CD14-positive monocyte (primary cell): ENCODE measurements at regions not wholly inside any gene's neighbourhood (a gene's known extent, or its start where the extent isn't known, plus 50 kb on each side); places are given as distances from the start of the nearest gene placed in this dataset.

ENCODE experiments used
- DNase-seq, 3 donors: peaks; one replicate each; pipeline ENCODE4 v3.0.0-alpha.2; 2011 to 2022
- H2AFZ ChIP-seq: 2 replicates; pipeline ENCODE4 v1.6.0; 2012; ENCODE audit warnings: mild to moderate bottlenecking, low read depth, low read length, inconsistent platforms; ENCODE audit not compliant: insufficient read depth, poor library complexity, severe bottlenecking
- H3K27ac ChIP-seq, 2 donors: 1 replicate in 1 of 2; 2 replicates in 1 of 2; pipeline ENCODE4 v1.5.1; 2012 to 2013; ENCODE audit warnings: low read length in 2 of 2, control low read depth in 1 of 2, inconsistent platforms in 1 of 2, low read depth in 1 of 2, mild to moderate bottlenecking in 1 of 2
- H3K27me3 ChIP-seq, 2 donors: one replicate each; pipeline versions ENCODE4 v1.6.0 to v1.6.1; 2011 to 2013; ENCODE audit warnings: low read length in 2 of 2; ENCODE audit not compliant: control insufficient read depth in 2 of 2, insufficient read depth in 2 of 2
- H3K36me3 ChIP-seq, 2 donors: replicated peaks in 1 of 2; 1 replicate in 1 of 2; 2 replicates in 1 of 2; pipeline versions ENCODE4 v1.5.1 to v1.6.1; 2012 to 2013; ENCODE audit warnings: low read length in 2 of 2, control low read depth in 1 of 2, inconsistent platforms in 1 of 2, mild to moderate bottlenecking in 1 of 2; ENCODE audit not compliant: insufficient read depth in 2 of 2, control insufficient read depth in 1 of 2
- H3K4me1 ChIP-seq, 2 donors: 1 replicate in 1 of 2; 2 replicates in 1 of 2; pipeline versions ENCODE4 v1.5.1 to v1.6.1; 2012 to 2013; ENCODE audit warnings: low read length in 2 of 2, control low read depth in 1 of 2, inconsistent platforms in 1 of 2, mild to moderate bottlenecking in 1 of 2, moderate library complexity in 1 of 2; ENCODE audit not compliant: insufficient read depth in 2 of 2, control insufficient read depth in 1 of 2
- H3K4me2 ChIP-seq: replicated peaks from 2 replicates; pipeline ENCODE3; 2012; ENCODE audit warnings: low read length, moderate library complexity, mild to moderate bottlenecking; ENCODE audit not compliant: poor library complexity, severe bottlenecking; ENCODE audit errors: extremely low read depth
- H3K4me3 ChIP-seq, 3 experiments: fragments of 200-600 bp in 1 of 3; sonication (generic) in 1 of 3; replicated peaks in 1 of 3; 1 replicate in 2 of 3; 2 replicates in 1 of 3; pipeline ENCODE4 v1.5.1; 2011 to 2013; ENCODE audit warnings: low read length in 3 of 3, mild to moderate bottlenecking in 3 of 3, control low read depth in 2 of 3, low read depth in 2 of 3, inconsistent platforms in 1 of 3, moderate library complexity in 1 of 3
- H3K79me2 ChIP-seq: 2 replicates; pipeline ENCODE4 v1.6.0; 2012; ENCODE audit warnings: mild to moderate bottlenecking, control low read depth, inconsistent platforms, low read length, moderate library complexity; ENCODE audit not compliant: insufficient read depth
- H3K9ac ChIP-seq: 2 replicates; pipeline ENCODE4 v1.6.0; 2017; ENCODE audit warnings: low read length, mild to moderate bottlenecking; ENCODE audit not compliant: insufficient read depth, poor library complexity, severe bottlenecking
- H3K9me3 ChIP-seq, 2 donors: replicated peaks in 1 of 2; 1 replicate in 1 of 2; 2 replicates in 1 of 2; pipeline versions ENCODE4 v1.5.1 to v1.6.1; 2012 to 2013; ENCODE audit warnings: low read length in 2 of 2, control low read depth in 1 of 2; ENCODE audit not compliant: control insufficient read depth in 1 of 2, insufficient read depth in 1 of 2
- H4K20me1 ChIP-seq: 2 replicates; pipeline ENCODE4 v1.6.0; 2012; ENCODE audit warnings: mild to moderate bottlenecking, low read length, control low read depth, moderate library complexity; ENCODE audit not compliant: insufficient read depth
- H3K27ac Mint-ChIP-seq, 7 donors: one replicate each; pipeline ENCODE4 v1.8.0; 2020; ENCODE audit warnings: mild to moderate bottlenecking in 7 of 7, mixed read lengths in 7 of 7, moderate library complexity in 6 of 7, inconsistent platforms in 2 of 7
- H3K27me3 Mint-ChIP-seq, 3 donors: one replicate each; pipeline ENCODE4 v1.8.0; 2021 to 2022; ENCODE audit warnings: low read depth in 3 of 3, mild to moderate bottlenecking in 3 of 3, mixed read lengths in 3 of 3, moderate library complexity in 3 of 3, inconsistent platforms in 1 of 3
- H3K36me3 Mint-ChIP-seq, 2 donors: one replicate each; pipeline ENCODE4 v1.8.0; 2020; ENCODE audit warnings: mixed read lengths in 2 of 2, inconsistent platforms in 1 of 2, mild to moderate bottlenecking in 1 of 2
- H3K4me1 Mint-ChIP-seq: one replicate; pipeline ENCODE4 v1.8.0; 2020; ENCODE audit warnings: mild to moderate bottlenecking, mixed read lengths
- H3K4me3 Mint-ChIP-seq, 2 donors: one replicate each; pipeline ENCODE4 v1.8.0; 2020; ENCODE audit warnings: mild to moderate bottlenecking in 2 of 2, mixed read lengths in 2 of 2, moderate library complexity in 1 of 2
- H3K9me3 Mint-ChIP-seq, 7 donors: one replicate each; pipeline ENCODE4 v1.8.0; 2020 to 2022; ENCODE audit warnings: mixed read lengths in 7 of 7, mild to moderate bottlenecking in 6 of 7, moderate library complexity in 6 of 7, inconsistent platforms in 2 of 7
- WGBS: methylation state at CpG from one replicate; pipeline ENCODE4 v1.1.5; 2013; ENCODE audit warnings: missing lambda C conversion rate; ENCODE audit not compliant: insufficient coverage; 5-methylcytosine and 5-hydroxymethylcytosine counted together
- intact Hi-C, 2 donors: fragments of 100-400 bp; cut with micrococcal nuclease; formaldehyde crosslinking; loops; one replicate each; pipeline versions ENCODE4 v1.15.0 to v1.15.1; 2023
- TF ChIP-seq, protein P1 (sequence below): fragments of 200-600 bp; IDR thresholded peaks from one replicate; pipeline ENCODE4 v1.8.0; 2022; ENCODE audit warnings: antibody characterized with exemption, mild to moderate bottlenecking

- intact Hi-C loops = no loop called here
- H3K36me3 Mint-ChIP-seq = no peaks in the 10 kb centered on the region
- H2AFZ ChIP-seq = no peak overlapping the region
- no peak overlapping the region for H3K4me3 ChIP-seq
- H3K4me1 ChIP-seq = no peaks in the 10 kb centered on the region
- H3K27ac Mint-ChIP-seq = no peak overlapping the region
- H3K9me3 Mint-ChIP-seq = peaks cover 0 to 5% (median 2%) of the 10 kb centered on the region in 7 donors
- WGBS = 83% methylated on average over 2 of the region's 4 CpGs
- no peak overlapping the region for H3K4me3 Mint-ChIP-seq
- no peak overlapping the region for H3K4me2 ChIP-seq
- no peak overlapping the region for H3K9ac ChIP-seq
- no peaks in the 10 kb centered on the region for H3K36me3 ChIP-seq
- no peak for DNase-seq
- H3K27ac ChIP-seq = no peak overlapping the region
- no peaks in the 10 kb centered on the region for H3K27me3 ChIP-seq
- no peaks in the 10 kb centered on the region for H3K4me1 Mint-ChIP-seq
- TF ChIP-seq, protein P1, sequence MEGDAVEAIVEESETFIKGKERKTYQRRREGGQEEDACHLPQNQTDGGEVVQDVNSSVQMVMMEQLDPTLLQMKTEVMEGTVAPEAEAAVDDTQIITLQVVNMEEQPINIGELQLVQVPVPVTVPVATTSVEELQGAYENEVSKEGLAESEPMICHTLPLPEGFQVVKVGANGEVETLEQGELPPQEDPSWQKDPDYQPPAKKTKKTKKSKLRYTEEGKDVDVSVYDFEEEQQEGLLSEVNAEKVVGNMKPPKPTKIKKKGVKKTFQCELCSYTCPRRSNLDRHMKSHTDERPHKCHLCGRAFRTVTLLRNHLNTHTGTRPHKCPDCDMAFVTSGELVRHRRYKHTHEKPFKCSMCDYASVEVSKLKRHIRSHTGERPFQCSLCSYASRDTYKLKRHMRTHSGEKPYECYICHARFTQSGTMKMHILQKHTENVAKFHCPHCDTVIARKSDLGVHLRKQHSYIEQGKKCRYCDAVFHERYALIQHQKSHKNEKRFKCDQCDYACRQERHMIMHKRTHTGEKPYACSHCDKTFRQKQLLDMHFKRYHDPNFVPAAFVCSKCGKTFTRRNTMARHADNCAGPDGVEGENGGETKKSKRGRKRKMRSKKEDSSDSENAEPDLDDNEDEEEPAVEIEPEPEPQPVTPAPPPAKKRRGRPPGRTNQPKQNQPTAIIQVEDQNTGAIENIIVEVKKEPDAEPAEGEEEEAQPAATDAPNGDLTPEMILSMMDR = no peak
- peaks cover 1 to 5% (median 4%) of the 10 kb centered on the region in 3 donors for H3K27me3 Mint-ChIP-seq
- no peaks in the 10 kb centered on the region for H3K9me3 ChIP-seq
- H3K79me2 ChIP-seq = no peaks in the 10 kb centered on the region
- no peaks in the 10 kb centered on the region for H4K20me1 ChIP-seq
These were observed 65.8 kb upstream of the KCNA1 start for GRCh38 chr12:4843907-4844306.

- no peaks in the 10 kb centered on the region for H3K79me2 ChIP-seq
- TF ChIP-seq, protein P1 = no peak
These were observed 62.0 kb upstream of the KCNA1 start for GRCh38 chr12:4847713-4848112.

More at GRCh38 chr12:4847713-4848112, 62.0 kb upstream of the KCNA1 start:
- H3K4me2 ChIP-seq = no peak overlapping the region
- Mint-ChIP-seq H3K36me3 (no peaks in the 10 kb centered on the region), H3K9me3 (peaks cover 0 to 3% (median 0%) of the 10 kb centered on the region in 7 donors), H3K4me3 (no peak overlapping the region), H3K27me3 (peaks cover 3 to 8% (median 3%) of the 10 kb centered on the region in 3 donors), H3K4me1 (no peaks in the 10 kb centered on the region), H3K27ac (no peak overlapping the region)
- no peak overlapping the region for H3K27ac ChIP-seq
- intact Hi-C loops = no loop called here
- no peaks in the 10 kb centered on the region for H3K4me1 ChIP-seq
- H3K27me3 ChIP-seq = no peaks in the 10 kb centered on the region
- H3K4me3 ChIP-seq = no peak overlapping the region
- no peak overlapping the region for H3K9ac ChIP-seq
- H2AFZ ChIP-seq = no peak overlapping the region
- H3K9me3 ChIP-seq = no peaks in the 10 kb centered on the region
- no peaks in the 10 kb centered on the region for H3K36me3 ChIP-seq
- DNase-seq = no peak
- no peaks in the 10 kb centered on the region for H4K20me1 ChIP-seq
